ENCODE measurements at regions not wholly inside any gene's neighbourhood (a gene's known extent, or its start where the extent isn't known, plus 50 kb on each side); places are given as distances from the start of the nearest gene placed in this dataset.

DNA sequence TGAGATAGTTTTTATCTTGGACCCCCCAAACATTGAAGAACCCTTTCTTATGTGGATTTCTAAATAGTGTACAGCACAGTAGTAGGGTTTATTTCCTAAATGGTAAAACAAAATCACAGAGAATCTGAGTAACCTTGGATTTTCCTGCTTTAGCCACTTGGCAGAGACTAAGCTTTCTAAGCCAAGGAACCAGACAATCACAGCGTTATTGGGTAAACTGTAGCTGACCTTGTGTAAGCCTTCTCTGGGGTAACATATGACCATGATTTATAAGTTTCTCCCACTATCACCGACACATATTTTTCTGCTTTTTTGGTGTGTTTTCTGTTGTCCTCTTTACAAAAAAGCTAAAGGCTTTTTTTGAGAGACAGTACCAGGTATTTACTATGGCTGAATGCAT, 136.3 kb upstream of the PZP start:
- ChIA-PET CTCF (no interaction called here), POLR2A (no interaction called here)
- Histone ChIP-seq H3K4me3 (ENCODE audit: low read length) (no peak overlapping the region), H3K27me3 (ENCODE audit: control insufficient read depth in 1 of 2, insufficient read depth in 2 of 2, low read length in 2 of 2) (no peaks in the 10 kb centered on the region), H3K36me3 (ENCODE audit: insufficient read depth, low read length) (no peaks in the 10 kb centered on the region), H3K27ac (ENCODE audit: low read depth in 1 of 2, low read length in 2 of 2) (no peak overlapping the region), H3K4me1 (ENCODE audit: insufficient read depth, low read length) (peaks cover 7% of the 10 kb centered on the region), H3K9me3 (ENCODE audit: control insufficient read depth in 1 of 2, insufficient read depth in 1 of 2, low read length in 2 of 2) (no peaks in the 10 kb centered on the region)
- H3K36me3 Mint-ChIP-seq (ENCODE audit: low read depth): no peaks in the 10 kb centered on the region
- no peak overlapping the region for H3K4me3 Mint-ChIP-seq
- TF ChIP-seq, protein P1, sequence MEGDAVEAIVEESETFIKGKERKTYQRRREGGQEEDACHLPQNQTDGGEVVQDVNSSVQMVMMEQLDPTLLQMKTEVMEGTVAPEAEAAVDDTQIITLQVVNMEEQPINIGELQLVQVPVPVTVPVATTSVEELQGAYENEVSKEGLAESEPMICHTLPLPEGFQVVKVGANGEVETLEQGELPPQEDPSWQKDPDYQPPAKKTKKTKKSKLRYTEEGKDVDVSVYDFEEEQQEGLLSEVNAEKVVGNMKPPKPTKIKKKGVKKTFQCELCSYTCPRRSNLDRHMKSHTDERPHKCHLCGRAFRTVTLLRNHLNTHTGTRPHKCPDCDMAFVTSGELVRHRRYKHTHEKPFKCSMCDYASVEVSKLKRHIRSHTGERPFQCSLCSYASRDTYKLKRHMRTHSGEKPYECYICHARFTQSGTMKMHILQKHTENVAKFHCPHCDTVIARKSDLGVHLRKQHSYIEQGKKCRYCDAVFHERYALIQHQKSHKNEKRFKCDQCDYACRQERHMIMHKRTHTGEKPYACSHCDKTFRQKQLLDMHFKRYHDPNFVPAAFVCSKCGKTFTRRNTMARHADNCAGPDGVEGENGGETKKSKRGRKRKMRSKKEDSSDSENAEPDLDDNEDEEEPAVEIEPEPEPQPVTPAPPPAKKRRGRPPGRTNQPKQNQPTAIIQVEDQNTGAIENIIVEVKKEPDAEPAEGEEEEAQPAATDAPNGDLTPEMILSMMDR (IDR thresholded peaks at IDR 0.05): no peak
- DNase-seq (no peak), ATAC-seq (ENCODE audit: poor library complexity) (no peak)
- intact Hi-C loops (cut with DNase I, micrococcal nuclease): no loop called here
- no peaks in the 10 kb centered on the region for H3K9me3 Mint-ChIP-seq
- H3K27ac Mint-ChIP-seq: no peak overlapping the region
- H3K4me1 Mint-ChIP-seq (ENCODE audit: low read depth): peaks cover 58% of the 10 kb centered on the region
- no peaks in the 10 kb centered on the region for H3K27me3 Mint-ChIP-seq

GRCh38 chr12:9343731-9344130, 135.5 kb upstream of the PZP start:
- TF ChIP-seq, protein P1 (IDR thresholded peaks at IDR 0.05): no peak
- Histone ChIP-seq H3K27ac (ENCODE audit: low read depth in 1 of 2, low read length in 2 of 2) (no peak overlapping the region), H3K36me3 (ENCODE audit: insufficient read depth, low read length) (no peaks in the 10 kb centered on the region), H3K4me3 (ENCODE audit: low read length) (no peak overlapping the region), H3K27me3 (ENCODE audit: control insufficient read depth in 1 of 2, insufficient read depth in 2 of 2, low read length in 2 of 2) (no peaks in the 10 kb centered on the region), H3K4me1 (ENCODE audit: insufficient read depth, low read length) (peaks cover 7% of the 10 kb centered on the region), H3K9me3 (ENCODE audit: control insufficient read depth in 1 of 2, insufficient read depth in 1 of 2, low read length in 2 of 2) (no peaks in the 10 kb centered on the region)
- CTCF ChIA-PET: interaction anchor here (0.8 kb wide), 1 partner anchor 25 kb away, joined by 3 read pairs; no protein-coding TSS in a partner anchor
- intact Hi-C loops (cut with DNase I, micrococcal nuclease): no loop called here
- Mint-ChIP-seq H3K27me3 (no peaks in the 10 kb centered on the region), H3K4me1 (ENCODE audit: low read depth) (peaks cover 58% of the 10 kb centered on the region), H3K9me3 (no peaks in the 10 kb centered on the region), H3K36me3 (ENCODE audit: low read depth) (no peaks in the 10 kb centered on the region), H3K4me3 (no peak overlapping the region), H3K27ac (no peak overlapping the region)
- DNase-seq (no peak), ATAC-seq (ENCODE audit: poor library complexity) (no peak)
- POLR2A ChIA-PET: no interaction called here

GRCh38 chr12:9342614-9343353, 134.6 kb upstream of the PZP start:
- H3K27ac ChIP-seq (ENCODE audit: low read depth in 1 of 2, low read length in 2 of 2): no peak overlapping the region
- Mint-ChIP-seq H3K9me3 (no peaks in the 10 kb centered on the region), H3K27me3 (no peaks in the 10 kb centered on the region), H3K4me1 (ENCODE audit: low read depth) (peaks cover 58% of the 10 kb centered on the region), H3K36me3 (ENCODE audit: low read depth) (no peaks in the 10 kb centered on the region), H3K4me3 (no peak overlapping the region), H3K27ac (peak overlapping the region; percentile 6)
- intact Hi-C loops (cut with DNase I, micrococcal nuclease): no loop called here
- H3K27me3 ChIP-seq (ENCODE audit: control insufficient read depth in 1 of 2, insufficient read depth in 2 of 2, low read length in 2 of 2): no peaks in the 10 kb centered on the region
- CTCF ChIA-PET: interaction anchor here (0.8 kb wide), 1 partner anchor 26 kb away, joined by 3 read pairs; no protein-coding TSS in a partner anchor
- no peaks in the 10 kb centered on the region for H3K9me3 ChIP-seq (ENCODE audit: control insufficient read depth in 1 of 2, insufficient read depth in 1 of 2, low read length in 2 of 2)
- no peak overlapping the region for H3K4me3 ChIP-seq (ENCODE audit: low read length)
- H3K36me3 ChIP-seq (ENCODE audit: insufficient read depth, low read length): no peaks in the 10 kb centered on the region
- DNase-seq (no peak), ATAC-seq (ENCODE audit: poor library complexity) (no peak)
- H3K4me1 ChIP-seq (ENCODE audit: insufficient read depth, low read length): peaks cover 7% of the 10 kb centered on the region
- POLR2A ChIA-PET: no interaction called here
- TF ChIP-seq, protein P1 (IDR thresholded peaks at IDR 0.05): no peak

Measured in CD4-positive, alpha-beta T cell (primary cell).